ENCODE measurements at regions not wholly inside any gene's neighbourhood (a gene's known extent, or its start where the extent isn't known, plus 50 kb on each side); places are given as distances from the start of the nearest gene placed in this dataset.

DNA sequence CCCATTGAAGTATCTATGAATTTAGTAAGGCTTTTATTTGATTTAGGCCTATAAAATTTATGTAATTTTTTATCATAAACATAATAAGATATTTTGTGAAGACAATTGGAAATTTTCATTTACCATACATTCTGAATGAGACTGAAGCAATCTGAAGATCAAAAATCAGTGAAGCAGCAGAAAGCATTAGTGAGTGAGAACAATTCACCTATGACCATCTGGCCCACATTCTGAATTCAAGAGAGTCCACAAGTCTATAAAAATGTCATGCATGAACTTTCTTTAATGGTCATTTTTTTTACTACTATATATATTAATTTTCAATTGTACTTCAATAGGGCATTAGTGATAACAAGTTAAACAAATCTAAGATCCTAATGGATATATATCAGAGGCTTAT lies 1026.6 kb upstream of the MAP3K7 start:
- no peak for DNase-seq

DNA sequence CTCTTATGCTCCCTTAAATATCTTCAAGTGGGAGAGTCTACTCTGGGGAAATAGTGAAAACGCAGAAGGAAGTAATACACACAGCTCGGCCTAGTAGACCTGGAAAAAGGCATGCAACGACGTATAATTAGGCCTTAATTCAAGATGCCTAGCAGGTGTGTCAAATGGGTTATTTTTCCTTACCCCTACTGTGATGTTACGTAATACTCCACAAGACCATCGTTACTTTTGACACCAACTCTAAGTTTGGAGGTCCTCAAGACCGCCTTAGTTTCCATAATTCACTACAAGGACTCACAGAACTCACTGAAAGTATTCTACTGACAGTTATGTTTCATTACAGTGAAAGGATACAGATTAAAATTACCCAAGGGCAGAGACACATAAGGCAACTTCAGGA lies 1024.3 kb upstream of the MAP3K7 start:
- no peak for DNase-seq

DNA sequence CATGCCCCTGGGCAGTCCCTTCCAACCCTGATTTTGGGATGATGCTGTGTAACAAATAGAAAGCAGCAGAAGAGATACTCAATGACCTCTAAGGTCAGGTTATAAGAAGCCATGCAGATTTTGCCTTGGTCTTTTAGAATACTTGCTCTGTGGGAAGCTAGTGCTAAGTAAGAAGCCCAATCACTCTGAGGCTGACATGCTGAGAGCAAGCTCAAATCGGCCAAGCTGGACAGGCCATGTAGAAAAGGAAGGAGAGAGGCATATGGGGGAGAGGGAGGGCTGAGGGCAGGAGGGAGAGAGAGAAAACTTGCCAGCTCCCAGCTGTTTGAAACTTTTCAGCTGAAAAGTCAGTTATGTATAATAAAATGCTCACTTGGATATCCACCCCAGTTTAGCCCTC lies 1021.6 kb upstream of the MAP3K7 start:
- DNase-seq, result no peak

DNA sequence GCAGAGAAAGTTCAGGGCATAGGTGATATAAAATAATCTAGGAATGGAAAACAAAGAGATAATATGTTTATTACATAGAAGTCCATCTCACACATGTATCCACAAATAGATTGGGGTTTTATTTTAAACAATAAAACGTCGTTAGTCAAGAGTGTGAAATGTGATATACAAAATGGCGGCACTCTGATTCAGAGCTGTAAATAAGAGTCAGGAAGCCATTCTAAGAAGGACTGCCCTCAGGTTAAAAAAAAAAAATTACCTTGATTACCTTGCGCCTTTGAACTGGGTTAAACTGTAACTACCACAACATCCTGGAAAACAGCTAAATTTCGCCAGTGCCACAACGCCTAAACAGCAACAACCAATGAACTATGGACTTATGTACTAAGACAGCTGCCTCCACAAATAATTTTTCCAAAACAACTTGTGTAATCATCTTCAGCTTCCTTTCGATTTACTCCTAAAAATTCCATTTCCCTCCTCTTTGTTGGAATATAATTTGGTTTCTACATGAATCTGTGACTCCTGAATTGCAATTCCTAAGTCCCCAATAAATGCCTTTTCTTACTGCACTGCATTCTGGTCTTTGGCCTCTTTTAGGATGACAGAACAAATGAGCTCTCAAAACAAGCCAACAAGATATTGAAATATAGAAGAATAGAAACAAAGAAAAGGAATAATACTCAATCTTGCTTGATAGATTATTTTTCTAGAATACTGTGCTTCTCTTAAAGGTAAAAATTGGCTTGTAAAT lies 1019.5 kb upstream of the MAP3K7 start:
- DNase-seq, result no peak

DNA sequence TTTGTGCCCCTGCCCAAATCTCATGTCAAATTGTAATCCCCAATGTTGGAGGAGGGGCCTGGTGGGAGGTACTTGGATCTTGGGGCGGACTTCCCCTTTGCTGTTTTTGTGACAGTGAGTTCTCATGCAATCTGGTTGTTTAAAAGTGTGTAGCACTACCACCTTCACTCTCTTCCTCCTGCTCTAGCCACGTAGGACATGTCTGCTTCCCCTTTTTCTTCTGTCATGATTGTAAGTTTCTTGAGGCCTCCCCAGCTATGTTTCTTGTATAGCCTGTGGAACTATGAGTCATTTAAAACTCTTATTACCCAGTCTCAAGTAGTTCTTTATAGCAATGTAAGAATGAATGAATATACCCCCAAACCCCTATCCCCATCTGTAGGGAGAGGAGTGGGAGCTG lies 1013.7 kb upstream of the MAP3K7 start:
- no peak for DNase-seq

DNA sequence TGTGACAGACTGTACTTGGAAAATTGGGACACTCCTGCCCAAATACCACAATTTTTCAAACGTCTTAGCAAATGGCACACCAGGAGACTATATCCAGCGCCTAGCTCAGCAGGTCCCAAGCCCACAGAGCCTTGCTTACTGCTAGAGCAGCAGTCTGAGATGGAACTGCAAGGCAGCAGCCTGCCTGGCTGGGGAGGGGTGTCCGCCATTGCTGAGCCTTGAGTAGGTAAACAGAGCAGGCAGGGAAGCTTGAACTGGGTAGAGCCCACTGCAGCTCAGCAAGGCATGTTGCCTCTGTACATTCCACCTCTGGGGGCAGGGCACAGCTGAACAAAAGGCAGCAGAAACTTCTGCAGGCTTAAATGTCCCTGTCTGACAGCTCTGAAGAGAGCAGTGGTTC lies 1003.3 kb upstream of the MAP3K7 start:
- DNase-seq, result no peak

DNA sequence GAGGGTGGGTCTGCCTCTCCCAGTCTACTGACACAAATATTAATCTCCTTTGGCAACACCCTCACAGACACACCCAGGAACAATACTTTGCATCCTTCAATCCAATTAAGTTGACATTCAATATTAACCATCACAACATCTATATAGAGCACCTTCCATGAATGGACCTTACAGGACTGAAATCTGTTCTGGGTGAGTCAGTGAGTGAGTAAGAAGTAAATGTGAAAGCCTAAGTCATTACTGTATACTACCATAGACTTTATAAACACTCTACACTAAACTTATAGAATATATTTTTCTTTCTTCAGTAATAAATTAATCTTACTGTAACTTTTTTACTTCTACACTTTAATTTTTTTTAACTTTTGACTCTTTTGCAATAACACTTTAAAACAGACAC lies 993.8 kb upstream of the MAP3K7 start:
- DNase-seq, result no peak

DNA sequence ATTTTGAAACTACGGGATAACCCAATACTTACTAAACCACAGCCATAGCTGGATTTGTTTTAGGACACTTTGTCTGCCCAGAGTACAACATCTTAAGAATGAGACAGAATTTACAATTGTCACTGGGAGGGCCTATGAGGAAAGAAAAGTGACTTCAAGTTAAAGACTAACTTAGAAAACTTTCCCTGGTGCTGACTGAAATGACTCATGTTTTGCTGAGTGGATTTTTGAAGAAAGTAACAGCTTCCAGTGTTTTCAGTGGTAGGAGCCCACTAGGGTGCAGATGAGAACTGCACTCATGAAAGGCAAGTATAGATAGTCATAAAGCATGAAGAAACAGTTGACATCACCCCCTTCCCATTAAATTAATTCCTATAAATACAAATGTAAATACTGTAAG lies 988.2 kb upstream of the MAP3K7 start:
- no peak for DNase-seq

DNA sequence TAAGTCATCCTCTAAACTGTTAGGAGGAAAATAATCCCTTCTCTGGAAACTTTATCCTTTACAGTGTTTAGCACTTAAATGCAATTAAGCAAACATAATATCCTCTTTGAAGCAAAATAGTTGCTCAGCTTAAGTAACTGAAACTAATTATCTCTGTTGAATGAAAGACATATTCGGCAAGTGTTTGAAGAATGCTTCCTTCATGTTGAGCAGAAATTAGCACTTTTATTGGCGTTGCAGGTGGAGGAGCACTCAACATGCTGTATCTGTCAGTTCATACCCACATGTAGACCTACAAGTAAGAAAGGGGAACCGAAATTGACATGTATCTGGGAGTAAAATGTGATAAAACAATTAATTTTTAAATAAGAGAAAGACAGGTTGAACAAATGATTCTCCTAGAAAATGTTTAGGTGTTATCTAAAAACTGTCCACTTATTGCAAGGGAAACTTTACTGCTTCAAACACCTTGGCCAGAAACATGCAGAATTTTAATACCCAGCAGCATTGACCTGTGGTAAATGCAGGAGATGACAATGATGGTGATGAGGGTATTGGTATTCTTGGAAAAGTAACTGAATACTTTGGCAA lies 987.0 kb upstream of the MAP3K7 start:
- DNase-seq, result no peak

DNA sequence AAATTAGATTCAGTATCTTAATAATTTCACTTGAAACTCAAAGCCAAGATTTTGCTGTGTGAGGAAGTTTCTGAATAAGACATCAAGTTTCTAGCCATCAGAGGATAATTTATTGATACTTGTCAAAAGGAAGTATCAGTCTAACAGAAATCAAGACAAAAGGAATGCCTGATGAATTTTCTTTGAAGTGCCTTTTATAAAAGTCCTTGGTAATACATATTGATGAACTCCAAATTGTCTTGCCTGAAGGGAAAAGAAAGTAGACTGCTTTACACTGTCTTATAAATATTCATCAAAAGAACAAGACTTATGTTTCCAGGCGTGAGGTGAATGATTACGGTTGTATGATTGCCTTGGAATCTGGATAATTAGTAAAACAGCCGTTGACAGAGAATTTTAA lies 986.0 kb upstream of the MAP3K7 start:
- DNase-seq, result no peak

DNA sequence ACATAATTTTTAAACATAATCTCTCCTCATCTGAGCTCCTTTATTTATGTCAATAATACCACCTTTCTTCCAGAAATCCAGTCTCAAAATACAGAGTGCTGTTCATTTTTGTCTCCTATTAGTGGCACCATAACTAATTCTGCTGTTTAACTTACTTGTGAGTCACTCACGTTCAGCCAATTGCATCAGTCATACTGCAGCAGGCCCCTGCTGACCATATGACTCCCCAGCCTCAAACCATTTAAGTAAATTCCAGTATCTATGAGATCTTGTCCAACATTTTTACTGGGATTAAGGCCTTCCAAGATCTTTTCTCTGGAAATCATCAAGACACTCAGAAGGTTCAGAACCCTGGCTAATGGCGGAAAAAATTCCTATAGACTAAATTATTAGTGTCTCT lies 982.2 kb upstream of the MAP3K7 start:
- peak; percentile 14 for DNase-seq

DNA sequence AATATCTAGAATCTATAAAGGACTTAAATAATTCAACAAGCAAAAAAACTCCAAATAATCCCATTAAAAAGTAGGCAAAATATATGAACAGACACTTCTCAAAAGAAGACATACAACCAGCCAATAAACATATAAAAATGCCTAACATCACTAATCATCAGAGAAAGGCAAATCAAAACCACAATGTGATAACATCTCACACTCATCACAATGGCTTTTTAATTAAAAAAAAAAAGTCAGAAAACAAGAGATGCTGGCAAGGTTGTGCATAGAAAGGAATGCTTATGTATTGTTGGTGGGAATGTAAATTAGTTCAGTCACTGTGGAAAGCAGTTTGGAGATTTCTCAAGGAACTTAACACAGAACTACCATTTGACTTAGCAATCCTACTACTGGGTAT lies 979.6 kb upstream of the MAP3K7 start:
- peak; percentile 54 for DNase-seq

DNA sequence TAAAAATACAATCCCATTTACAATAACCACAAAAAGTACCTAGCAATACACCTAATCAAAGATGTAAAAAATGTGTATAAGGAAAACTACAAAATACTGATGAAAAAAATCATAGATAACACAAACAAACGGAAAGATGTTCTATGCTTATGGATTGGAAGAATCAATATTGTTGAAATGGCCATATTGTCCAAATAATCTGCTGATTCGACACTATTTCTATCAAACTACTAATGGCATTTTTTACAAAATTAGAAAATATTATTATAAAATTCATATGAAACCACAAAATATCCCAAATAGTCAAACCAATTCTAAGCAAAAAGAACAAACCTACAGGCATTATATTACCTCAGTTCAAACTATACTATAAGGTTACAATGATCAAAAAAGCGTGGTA lies 978.3 kb upstream of the MAP3K7 start:
- DNase-seq, result no peak

DNA sequence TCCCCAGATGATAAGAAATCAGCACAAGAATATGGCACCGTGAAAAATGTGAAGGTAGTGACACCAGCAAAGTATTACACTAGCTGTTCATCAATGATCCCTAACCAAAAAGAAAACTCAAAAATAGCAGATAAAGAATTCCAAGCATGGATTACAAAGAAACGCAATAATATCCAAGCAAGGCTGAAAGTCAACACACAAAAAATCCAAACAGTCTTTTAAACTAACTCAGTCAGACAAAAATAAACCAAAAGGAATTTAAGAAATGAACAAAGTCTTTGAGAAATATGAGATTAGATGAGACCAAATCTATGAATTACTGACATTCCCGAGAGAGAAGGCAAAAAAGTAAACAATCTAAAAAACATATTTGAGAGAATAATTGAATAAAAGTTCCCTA lies 976.1 kb upstream of the MAP3K7 start:
- peak; percentile 77 for DNase-seq

DNA sequence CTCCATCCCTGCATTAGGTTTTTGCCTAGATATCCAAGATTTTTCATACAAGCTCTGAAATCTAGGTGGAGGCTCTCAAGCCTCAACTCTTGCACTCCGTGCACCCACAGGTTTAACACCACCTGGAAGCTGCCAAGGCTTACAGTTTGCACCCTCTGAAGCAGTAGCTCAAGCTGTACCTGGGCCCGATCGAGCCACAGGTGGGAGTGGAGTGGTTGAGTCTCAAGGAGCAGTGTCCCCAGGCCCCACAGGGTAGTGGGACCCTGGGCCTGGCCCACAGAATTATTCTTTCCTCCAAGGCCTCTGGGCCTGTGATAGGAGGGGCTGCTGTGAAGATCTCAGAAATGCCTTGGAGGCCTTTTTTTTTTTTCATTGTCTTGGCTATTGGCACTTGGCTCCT lies 973.5 kb upstream of the MAP3K7 start:
- DNase-seq, result no peak

DNA sequence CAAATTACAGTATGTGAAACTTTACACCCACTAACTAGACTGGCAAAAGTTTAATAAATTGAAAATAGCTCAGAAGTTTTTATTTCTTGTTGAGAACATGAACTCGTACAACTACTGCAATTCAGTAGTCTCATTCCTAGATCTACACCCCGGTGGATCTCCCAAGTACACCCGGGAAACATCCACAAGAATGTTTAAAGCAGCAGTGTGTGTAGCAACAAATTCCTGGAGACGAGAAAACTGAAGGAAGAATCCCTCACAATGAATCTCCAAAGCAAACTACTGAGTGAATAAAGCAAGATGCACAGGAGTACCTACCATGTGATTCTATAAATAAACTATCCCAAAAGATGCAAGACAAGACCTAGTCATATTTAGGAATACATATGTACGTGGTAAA lies 954.0 kb upstream of the MAP3K7 start:
- DNase-seq, result no peak

DNA sequence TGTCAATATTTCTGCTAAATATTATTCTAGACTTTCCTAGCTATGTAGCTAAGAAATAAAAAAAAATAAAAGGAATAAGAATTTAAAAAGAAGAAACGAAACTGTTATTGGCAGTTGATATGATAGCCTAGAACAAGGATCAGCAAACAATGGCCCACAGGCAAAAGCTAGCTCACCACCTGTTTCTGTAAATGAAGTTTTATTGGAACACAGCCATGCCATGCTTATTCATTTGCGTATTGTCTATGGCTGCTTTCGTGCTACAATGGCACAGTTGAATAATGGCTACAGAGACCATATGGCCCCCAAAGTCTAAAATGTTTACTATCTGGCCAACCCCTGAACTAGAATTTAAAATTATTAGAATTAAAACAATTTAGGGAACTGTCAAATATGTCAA lies 952.6 kb upstream of the MAP3K7 start:
- DNase-seq, result no peak

DNA sequence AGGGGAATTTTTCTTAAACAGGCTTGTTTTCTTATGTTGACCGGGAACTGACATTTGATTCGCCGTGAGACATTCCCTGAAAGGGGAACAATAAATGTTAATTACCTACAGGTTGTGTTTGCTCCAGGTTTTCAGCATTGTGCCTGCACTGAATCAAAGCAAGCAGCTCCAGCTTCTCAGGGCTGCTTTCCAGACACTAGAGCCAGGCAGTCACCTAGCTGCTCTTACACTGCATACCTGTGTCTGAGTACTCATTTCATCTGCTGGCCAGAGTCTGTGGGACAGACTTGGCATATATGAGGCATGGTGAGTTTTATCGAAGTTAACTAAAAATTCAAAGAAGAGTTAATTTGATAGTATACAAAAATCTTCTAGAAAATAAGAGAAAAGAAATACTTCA lies 951.8 kb upstream of the MAP3K7 start:
- no peak for DNase-seq

DNA sequence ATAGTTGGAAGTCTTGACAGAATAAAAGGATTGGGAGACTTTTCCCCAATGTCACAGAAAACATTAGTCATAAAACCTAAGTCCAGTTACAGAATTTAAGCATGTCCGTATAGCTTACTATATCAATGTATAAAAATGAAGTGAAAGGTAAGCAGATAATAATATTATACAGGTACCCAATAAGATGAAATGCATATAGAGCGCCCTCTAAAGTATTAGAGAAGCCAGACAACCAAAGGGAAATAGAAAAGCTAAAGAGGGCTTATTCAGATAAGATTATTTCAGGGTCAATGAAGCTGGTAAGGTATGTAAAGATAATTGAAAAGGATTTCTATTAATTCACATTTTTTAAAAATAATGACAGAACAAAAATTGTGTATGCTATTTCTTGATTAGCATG lies 947.7 kb upstream of the MAP3K7 start:
- no peak for DNase-seq

DNA sequence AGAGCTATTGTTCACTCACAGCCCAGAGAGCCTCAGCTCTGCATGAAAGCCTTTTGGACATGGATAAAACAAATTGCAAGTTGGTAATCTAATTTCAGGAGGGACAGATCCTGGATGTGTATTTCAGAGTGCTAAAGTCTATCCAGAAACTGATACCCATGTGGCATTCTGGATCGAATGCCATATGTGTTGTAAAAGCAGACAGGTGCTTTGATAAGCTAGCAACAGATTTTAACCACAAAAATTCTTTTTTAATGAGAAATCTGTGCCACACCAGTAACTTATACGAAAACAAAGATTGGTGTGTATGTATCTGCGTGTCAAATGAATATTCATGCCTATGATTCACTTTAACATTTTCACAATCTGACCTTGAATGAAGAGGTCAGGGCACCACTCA lies 936.6 kb upstream of the MAP3K7 start:
- DNase-seq, result no peak

DNA sequence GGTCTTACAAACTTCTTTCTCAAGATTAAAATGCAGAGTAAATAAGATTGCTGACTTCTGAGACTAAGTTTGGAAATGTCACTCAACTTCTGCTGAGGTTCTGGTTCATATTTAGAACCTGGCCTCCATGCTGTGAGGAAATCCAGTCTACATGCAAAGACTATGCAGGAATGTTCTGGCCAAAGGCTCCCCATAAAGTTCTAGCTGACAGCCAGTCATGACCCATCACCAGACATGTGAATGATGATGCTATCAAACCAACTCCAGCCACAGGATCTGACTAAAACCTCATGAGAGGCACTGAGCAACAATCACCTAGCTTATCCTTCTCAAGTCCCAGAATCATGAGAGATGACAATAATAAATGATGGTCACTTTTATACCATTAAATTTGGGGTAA lies 935.1 kb upstream of the MAP3K7 start:
- no peak for DNase-seq

DNA sequence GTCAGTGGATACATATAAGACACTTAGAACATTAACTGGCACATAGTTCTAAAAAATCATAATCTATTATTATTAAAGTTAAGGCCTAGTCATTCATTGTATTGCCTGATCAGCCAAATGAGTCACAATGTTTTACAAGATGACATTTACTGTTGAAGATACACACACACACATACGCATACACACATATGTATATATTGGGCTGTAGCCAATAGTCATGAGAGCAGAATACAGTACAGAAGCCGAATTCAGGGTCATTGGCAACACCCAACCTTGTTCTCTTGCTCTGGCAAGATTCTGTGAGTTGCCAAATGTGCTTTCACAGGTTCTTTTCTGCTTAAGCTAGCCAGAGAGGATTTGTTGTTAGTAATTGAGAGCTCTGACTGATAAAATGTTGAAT lies 922.8 kb upstream of the MAP3K7 start:
- DNase-seq, result no peak

DNA sequence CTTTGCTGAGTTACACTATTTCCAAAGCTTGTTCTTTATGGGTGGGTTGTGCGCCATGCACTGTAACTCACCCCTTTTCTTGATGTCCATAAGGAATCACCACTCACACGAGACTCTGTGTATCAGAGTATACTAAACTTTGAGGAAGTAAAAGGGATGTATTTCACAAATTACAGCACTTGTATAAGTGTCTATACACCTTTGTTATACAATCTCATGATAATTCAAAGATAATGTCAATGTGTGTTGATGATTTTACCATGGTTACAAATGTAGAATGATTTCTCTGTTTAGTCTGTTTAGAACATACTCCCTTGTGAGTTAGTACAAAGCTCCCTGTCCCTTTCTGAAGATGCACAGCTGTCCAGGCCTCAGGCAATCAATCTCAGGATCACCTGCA lies 922.2 kb upstream of the MAP3K7 start:
- DNase-seq, result no peak

DNA sequence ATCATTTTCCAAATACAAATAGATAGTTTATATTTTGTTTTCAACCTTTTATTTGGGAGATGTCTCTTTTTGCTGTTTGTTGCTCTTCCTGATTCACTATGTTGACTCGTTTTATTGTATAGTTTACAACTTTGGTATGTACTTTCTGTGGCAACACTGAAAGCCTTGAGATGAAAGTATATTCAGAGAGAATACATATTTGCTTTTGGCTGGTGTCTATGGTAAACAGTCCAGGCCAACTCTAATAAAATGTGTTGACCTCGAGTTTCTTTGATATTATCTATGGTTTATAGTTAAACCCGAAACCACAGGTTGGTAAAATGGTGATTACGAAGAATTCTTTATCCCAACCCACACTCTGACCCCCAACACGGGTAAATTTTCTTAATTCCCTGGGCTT lies 919.6 kb upstream of the MAP3K7 start:
- DNase-seq, result no peak

DNA sequence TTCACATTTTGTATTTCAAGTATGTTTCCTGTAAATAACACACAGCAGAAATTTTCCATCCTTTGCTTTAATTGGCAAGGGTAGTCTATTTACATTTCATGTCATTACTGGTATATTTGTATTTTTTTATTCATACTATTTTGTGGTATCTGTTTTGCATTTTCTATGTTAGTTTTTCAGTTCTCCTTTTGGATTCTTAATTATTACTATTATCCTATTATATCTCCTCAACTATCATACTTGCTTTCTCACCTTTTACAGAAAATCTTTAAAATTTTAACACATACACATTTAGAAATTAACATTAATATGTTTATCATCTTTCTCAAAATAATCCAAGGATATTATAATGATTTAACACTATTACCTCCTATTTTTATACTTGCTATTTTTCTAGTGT lies 918.3 kb upstream of the MAP3K7 start:
- no peak for DNase-seq

All from fibroblast of skin of back (primary cell).